Muscle layer of colon (tissue), 2 donors: ENCODE measurements at regions not wholly inside any gene's neighbourhood (a gene's known extent, or its start where the extent isn't known, plus 50 kb on each side); places are given as distances from the start of the nearest gene placed in this dataset.
"Not testable (repeated sequence)": the region's sequence is repeated elsewhere in the genome, so short reads cannot be mapped to it uniquely, and the experiment has no call there.

Experiments
- H3K27ac ChIP-seq: one replicate; pipeline ENCODE4 v1.7.0; 2013; ENCODE audit warnings: low read depth, mild to moderate bottlenecking, low read length, moderate library complexity
- H3K27me3 ChIP-seq, 2 donors: one replicate each; pipeline ENCODE4 v1.7.0; 2013; ENCODE audit warnings: low read length in 2 of 2, mild to moderate bottlenecking in 2 of 2; ENCODE audit not compliant: insufficient read depth in 2 of 2, control insufficient read depth in 1 of 2
- H3K36me3 ChIP-seq: one replicate; pipeline ENCODE4 v1.7.0; 2013; ENCODE audit warnings: mild to moderate bottlenecking, low read length; ENCODE audit not compliant: insufficient read depth
- H3K4me1 ChIP-seq: one replicate; pipeline ENCODE4 v1.7.0; 2013; ENCODE audit warnings: mild to moderate bottlenecking, low read length; ENCODE audit not compliant: insufficient read depth
- H3K4me3 ChIP-seq, 2 donors: one replicate each; pipeline ENCODE4 v1.7.0; 2013; ENCODE audit warnings: low read length in 2 of 2, low read depth in 1 of 2, mild to moderate bottlenecking in 1 of 2, moderate library complexity in 1 of 2
- H3K9ac ChIP-seq: one replicate; pipeline ENCODE4 v1.7.0; 2013; ENCODE audit warnings: low read length
- H3K9me3 ChIP-seq: one replicate; pipeline ENCODE4 v1.7.0; 2013; ENCODE audit warnings: mild to moderate bottlenecking, low read length
- donor health status: abdominal sarcoma.
- donor health status: Adenocarcinoma of cecum.

GRCh38 chr4:157700898-157701694, 471.7 kb downstream of the GASK1B start:
- Histone ChIP-seq H3K27ac (no peak overlapping the region), H3K9me3 (no peaks in the 10 kb centered on the region), H3K36me3 (no peaks in the 10 kb centered on the region), H3K4me3 (no peak overlapping the region), H3K9ac (no peak overlapping the region), H3K4me1 (no peaks in the 10 kb centered on the region), H3K27me3 (no peaks in the 10 kb centered on the region)

DNA sequence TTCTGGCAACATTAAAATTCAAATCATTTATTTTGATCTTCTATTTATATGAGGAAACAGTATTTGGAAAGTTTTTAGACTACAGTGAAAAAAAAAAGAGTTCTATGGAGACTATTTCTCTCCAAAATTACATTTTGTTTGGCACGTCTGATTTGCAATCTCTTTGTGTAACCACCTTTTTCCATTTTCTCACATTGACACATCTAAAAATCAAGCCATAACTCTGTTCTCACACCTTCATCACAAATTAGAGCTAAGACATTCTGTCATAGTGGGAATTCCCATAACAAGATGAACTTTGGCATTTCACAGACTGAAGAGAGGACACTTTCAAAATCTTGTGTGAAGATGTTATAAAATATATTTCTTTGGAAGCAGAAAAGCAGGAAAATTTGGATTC, 468.9 kb downstream of the GRIA2 start:
- Histone ChIP-seq H3K27me3 (no peaks in the 10 kb centered on the region), H3K9me3 (no peaks in the 10 kb centered on the region), H3K4me3 (no peak overlapping the region), H3K36me3 (no peaks in the 10 kb centered on the region), H3K9ac (no peak overlapping the region), H3K4me1 (no peaks in the 10 kb centered on the region), H3K27ac (no peak overlapping the region)

GRCh38 chr4:157687971-157688370, 467.4 kb downstream of the GRIA2 start:
- H3K27me3 ChIP-seq = no peaks in the 10 kb centered on the region
- no peak overlapping the region for H3K27ac ChIP-seq
- H3K9ac ChIP-seq = no peak overlapping the region
- H3K36me3 ChIP-seq = no peaks in the 10 kb centered on the region
- no peaks in the 10 kb centered on the region for H3K9me3 ChIP-seq
- H3K4me3 ChIP-seq = no peak overlapping the region
- no peaks in the 10 kb centered on the region for H3K4me1 ChIP-seq

DNA sequence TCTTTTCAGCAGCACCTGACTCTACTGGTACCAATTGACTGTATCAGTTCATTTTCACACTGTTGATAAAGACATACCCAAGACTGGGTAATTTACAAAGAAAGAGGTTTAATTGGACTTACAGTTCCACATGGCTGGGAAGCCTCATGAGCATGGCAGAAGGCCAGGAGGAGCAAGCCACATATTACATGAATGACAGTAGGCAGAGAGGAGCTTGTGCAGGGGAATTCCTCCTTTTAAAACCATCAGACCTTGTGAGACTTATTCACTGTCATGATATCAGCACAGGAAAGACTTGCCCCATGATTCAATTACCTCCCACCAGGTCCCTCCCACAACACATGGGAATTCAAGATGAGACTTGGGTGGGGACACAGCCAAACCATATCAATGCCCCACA, 458.8 kb downstream of the GRIA2 start:
- H3K27me3 ChIP-seq, H3K4me1 ChIP-seq, H3K9me3 ChIP-seq, H3K27ac ChIP-seq, H3K9ac ChIP-seq, H3K36me3 ChIP-seq, H3K4me3 ChIP-seq: not testable (repeated sequence)

DNA sequence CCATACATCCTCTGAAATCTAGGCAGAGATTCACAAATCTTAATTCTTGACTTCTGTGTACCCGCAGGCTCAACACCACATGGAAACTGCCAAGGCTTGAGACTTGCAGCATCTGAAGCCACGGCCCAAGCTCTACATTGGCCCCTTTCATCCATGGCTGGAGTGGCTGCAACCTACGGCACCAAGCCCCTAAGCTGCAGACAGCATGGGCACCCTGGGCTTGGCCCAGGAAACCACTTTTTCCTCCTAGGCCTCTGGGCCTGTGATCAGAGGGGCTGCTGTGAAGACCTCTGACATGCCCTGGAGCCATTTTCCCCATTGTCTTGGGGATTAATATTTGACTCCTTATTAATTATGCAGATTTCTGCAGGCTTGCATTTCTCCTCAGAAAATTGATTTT, 457.9 kb downstream of the GRIA2 start:
- H3K27ac ChIP-seq = no peak overlapping the region
- H3K36me3 ChIP-seq = no peaks in the 10 kb centered on the region
- no peak overlapping the region for H3K9ac ChIP-seq
- no peaks in the 10 kb centered on the region for H3K27me3 ChIP-seq
- H3K4me1 ChIP-seq = peaks cover 6% of the 10 kb centered on the region
- no peaks in the 10 kb centered on the region for H3K9me3 ChIP-seq
- no peak overlapping the region for H3K4me3 ChIP-seq

- Histone ChIP-seq H3K36me3 (no peaks in the 10 kb centered on the region), H3K9me3 (no peaks in the 10 kb centered on the region), H3K4me1 (peaks cover 6% of the 10 kb centered on the region), H3K27me3 (no peaks in the 10 kb centered on the region), H3K9ac (no peak overlapping the region), H3K27ac (no peak overlapping the region), H3K4me3 (no peak overlapping the region)
These were observed 454.2 kb downstream of the GRIA2 start for GRCh38 chr4:157674699-157675098.

DNA sequence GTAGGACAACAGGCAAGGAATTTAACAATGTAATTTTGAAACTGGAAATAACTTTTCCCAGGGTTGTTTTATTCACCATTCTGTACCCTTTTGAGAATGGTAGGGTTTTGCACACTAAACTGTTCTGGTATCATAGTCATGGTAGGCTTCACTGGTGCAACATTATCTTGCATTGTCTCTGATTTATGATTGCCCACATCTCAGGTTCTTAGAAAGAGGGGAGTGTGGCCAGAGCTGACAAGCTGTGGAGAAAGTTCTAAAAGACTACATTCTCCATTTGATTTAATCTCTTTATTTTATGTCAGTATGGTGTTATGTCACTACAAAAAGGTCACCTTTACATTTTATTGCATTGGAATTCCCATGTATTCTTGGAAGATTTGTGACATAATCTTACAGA, 447.3 kb downstream of the GRIA2 start:
- no peak overlapping the region for H3K4me3 ChIP-seq
- H3K9ac ChIP-seq = no peak overlapping the region
- H3K36me3 ChIP-seq = no peaks in the 10 kb centered on the region
- H3K4me1 ChIP-seq = no peaks in the 10 kb centered on the region
- H3K9me3 ChIP-seq = no peaks in the 10 kb centered on the region
- no peaks in the 10 kb centered on the region for H3K27me3 ChIP-seq
- H3K27ac ChIP-seq = no peak overlapping the region

DNA sequence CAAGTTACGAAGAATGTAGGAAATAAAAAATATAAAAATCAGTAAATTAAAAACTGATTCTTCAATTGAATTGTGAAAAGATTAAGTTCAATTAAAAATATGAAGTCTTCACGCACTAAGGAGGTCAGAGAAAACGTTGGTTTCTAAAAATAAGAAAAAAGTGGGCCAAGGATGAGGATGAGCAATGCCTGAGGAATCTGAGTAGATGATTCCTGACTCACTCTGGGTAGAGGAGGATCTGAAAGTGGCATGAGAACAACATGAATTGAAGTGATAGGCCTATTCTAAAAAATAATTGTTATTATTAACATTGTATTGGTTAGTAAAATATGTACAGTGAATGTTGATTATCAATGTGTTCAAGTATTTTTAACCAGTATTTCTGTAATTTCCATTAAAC, 444.2 kb downstream of the GRIA2 start:
- Histone ChIP-seq H3K27me3 (no peaks in the 10 kb centered on the region), H3K9me3 (no peaks in the 10 kb centered on the region), H3K4me3 (no peak overlapping the region), H3K36me3 (no peaks in the 10 kb centered on the region), H3K27ac (no peak overlapping the region), H3K4me1 (no peaks in the 10 kb centered on the region), H3K9ac (no peak overlapping the region)

DNA sequence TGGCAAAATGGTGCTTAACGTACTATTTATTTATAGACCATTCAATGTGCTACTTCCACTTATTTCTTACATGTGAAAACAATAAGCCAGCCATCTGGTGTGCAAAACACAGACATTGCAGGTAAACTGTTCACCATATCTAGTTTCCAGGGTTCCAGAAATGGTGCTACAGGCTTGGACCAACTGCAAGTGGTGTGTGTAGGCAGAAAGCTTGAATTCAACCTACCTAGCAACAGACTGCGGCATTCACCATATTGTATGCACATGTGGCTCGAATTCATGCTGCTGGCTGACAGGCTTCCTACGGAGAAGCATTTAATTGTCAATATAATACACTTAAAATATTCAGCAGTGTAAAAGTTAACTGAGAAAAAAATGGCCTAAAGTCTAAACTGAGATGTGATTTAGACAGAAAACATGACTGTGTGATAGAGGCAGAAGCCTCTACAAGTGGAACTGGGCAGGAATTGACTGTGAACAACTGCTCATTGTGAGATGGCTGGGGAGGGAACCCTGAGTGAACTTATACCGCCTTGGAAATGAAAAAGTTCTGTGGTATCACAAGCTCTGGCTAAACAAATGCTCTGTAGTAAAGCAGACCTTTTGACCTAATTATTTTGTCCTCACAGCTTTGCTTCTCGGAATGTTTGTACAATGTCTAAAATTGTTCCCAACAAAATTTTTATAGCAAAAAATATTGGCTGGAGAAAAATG, 434.7 kb downstream of the GRIA2 start:
- Histone ChIP-seq H3K9me3 (no peaks in the 10 kb centered on the region), H3K27ac (no peak overlapping the region), H3K4me3 (no peak overlapping the region)

DNA sequence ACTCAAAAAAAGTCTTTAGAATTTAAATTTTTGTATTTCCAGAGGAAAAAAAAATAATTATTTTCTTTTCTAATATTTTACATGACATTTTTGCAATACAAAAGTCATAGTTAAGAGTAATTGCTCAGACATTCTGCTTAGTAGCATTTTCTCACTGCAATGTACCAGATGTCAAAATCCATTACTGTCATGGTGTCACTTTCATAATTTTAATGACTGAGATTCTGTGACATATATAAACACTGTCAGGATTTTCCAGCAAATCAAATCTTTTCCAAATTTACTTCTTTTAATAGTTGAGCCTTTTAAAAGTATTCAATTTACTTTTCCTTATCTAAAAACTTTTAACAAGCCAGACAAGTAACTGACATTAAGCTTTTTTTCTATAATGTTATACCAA, 422.7 kb downstream of the GRIA2 start:
- Histone ChIP-seq H3K4me1 (peaks cover 8% of the 10 kb centered on the region), H3K9ac (no peak overlapping the region), H3K27ac (no peak overlapping the region), H3K4me3 (no peak overlapping the region), H3K9me3 (no peaks in the 10 kb centered on the region), H3K27me3 (no peaks in the 10 kb centered on the region), H3K36me3 (no peaks in the 10 kb centered on the region)

More for the DNA sequence above, 434.7 kb downstream of the GRIA2 start:
- Histone ChIP-seq H3K27me3 (no peaks in the 10 kb centered on the region), H3K9ac (no peak overlapping the region), H3K4me1 (no peaks in the 10 kb centered on the region), H3K36me3 (no peaks in the 10 kb centered on the region)

DNA sequence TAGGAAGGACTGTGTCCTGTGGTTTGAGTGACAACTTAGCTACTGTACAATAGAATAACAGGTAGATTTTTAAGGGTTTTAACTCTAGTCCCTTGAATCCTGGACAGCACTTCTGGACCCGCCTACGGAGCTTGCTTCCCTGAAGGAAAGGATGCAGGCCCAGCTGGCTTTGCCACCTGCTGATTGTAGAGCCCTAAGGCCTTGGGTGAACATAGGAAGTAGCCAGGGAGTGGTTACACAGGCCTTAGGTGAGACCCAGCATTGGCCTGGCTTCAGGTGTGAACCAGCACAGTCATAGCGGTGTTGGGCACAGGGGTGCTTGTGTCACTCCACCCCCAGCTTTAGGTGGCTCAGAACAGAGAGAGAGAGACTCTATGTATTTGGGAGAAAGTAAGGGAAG, 413.5 kb downstream of the GRIA2 start:
- Histone ChIP-seq H3K4me3 (no peak overlapping the region), H3K27ac (no peak overlapping the region)

More for the DNA sequence above, 413.5 kb downstream of the GRIA2 start:
- H3K4me1 ChIP-seq = no peaks in the 10 kb centered on the region
- H3K9me3 ChIP-seq = no peaks in the 10 kb centered on the region
- no peaks in the 10 kb centered on the region for H3K36me3 ChIP-seq
- H3K27me3 ChIP-seq = no peaks in the 10 kb centered on the region
- no peak overlapping the region for H3K9ac ChIP-seq
